ENCODE measurements at regions not wholly inside any gene's neighbourhood (a gene's known extent, or its start where the extent isn't known, plus 50 kb on each side); places are given as distances from the start of the nearest gene placed in this dataset.

DNA sequence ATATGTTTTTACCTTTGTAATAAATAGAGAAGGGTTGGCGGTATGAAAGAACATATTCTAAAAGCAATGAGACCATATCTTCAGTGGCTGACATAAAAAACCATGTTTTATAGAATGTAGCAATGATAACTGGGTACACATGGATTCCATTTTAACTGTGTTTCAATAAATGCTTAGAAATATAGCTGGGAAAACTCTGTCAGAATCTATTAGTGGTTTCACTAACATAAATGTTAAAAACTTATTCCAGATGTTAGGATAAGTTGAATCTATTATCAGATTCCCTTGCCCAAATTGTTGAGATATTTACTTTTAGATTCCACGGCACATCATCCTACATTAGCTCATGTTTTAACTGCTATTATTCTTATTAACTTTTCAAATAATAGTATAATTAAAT, 772.2 kb upstream of the ALCAM start:
- no peaks in the 10 kb centered on the region for H3K27me3 ChIP-seq (ENCODE audit: control insufficient read depth, insufficient read depth, low read length)
- H3K9me3 ChIP-seq (ENCODE audit: control insufficient read depth in 2 of 3, insufficient read depth in 1 of 3, low read length in 3 of 3): no peaks in the 10 kb centered on the region
- FAIRE-seq (no peak), DNase-seq (no peak)
- TF ChIP-seq, protein P1, sequence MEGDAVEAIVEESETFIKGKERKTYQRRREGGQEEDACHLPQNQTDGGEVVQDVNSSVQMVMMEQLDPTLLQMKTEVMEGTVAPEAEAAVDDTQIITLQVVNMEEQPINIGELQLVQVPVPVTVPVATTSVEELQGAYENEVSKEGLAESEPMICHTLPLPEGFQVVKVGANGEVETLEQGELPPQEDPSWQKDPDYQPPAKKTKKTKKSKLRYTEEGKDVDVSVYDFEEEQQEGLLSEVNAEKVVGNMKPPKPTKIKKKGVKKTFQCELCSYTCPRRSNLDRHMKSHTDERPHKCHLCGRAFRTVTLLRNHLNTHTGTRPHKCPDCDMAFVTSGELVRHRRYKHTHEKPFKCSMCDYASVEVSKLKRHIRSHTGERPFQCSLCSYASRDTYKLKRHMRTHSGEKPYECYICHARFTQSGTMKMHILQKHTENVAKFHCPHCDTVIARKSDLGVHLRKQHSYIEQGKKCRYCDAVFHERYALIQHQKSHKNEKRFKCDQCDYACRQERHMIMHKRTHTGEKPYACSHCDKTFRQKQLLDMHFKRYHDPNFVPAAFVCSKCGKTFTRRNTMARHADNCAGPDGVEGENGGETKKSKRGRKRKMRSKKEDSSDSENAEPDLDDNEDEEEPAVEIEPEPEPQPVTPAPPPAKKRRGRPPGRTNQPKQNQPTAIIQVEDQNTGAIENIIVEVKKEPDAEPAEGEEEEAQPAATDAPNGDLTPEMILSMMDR (IDR thresholded peaks at IDR 0.05; ENCODE audit: borderline replicate concordance, extremely low read depth, insufficient read depth): no peak
- H3K27ac ChIP-seq (ENCODE audit: low read depth in 2 of 2, low read length in 2 of 2): no peak overlapping the region
- intact Hi-C loops (cut with DNase I): no loop called here
- no peak overlapping the region for H3K9ac ChIP-seq (ENCODE audit: low read length in 3 of 3)
- no peak overlapping the region for H3K4me3 ChIP-seq (ENCODE audit: low read length in 3 of 3)
- no peaks in the 10 kb centered on the region for H3K4me1 ChIP-seq (ENCODE audit: control insufficient read depth in 2 of 3, insufficient read depth in 2 of 3, low read depth in 1 of 3, low read length in 3 of 3)
- H3K36me3 ChIP-seq (ENCODE audit: control insufficient read depth in 2 of 3, insufficient read depth in 3 of 3, low read length in 3 of 3): no peaks in the 10 kb centered on the region

DNA sequence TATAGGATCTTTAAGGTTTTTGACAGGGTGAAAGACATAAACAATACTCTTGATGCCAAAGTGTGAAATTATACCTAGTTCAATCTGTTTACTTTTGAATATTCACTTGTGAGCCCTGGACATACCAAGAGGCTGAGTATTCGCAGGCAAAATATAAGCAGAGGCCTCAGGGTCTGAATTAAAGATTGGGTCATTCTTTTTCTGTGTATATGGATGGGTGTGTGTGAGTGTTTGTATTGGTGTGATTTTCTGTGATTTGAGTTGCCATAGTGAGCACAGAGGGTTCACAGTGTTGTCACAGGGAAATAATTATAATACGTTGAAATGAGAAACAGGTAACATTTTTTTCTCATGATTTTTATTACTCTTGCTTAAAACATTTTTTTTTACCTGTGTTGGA, 770.7 kb upstream of the ALCAM start:
- no peaks in the 10 kb centered on the region for H3K36me3 ChIP-seq (ENCODE audit: control insufficient read depth in 2 of 3, insufficient read depth in 3 of 3, low read length in 3 of 3)
- no peak overlapping the region for H3K9ac ChIP-seq (ENCODE audit: low read length in 3 of 3)
- DNase-seq: no peak
- intact Hi-C loops (cut with DNase I): no loop called here
- H3K4me3 ChIP-seq (ENCODE audit: low read length in 3 of 3): no peak overlapping the region
- H3K4me1 ChIP-seq (ENCODE audit: control insufficient read depth in 2 of 3, insufficient read depth in 2 of 3, low read depth in 1 of 3, low read length in 3 of 3): no peaks in the 10 kb centered on the region
- no peak for FAIRE-seq
- H3K9me3 ChIP-seq (ENCODE audit: control insufficient read depth in 2 of 3, insufficient read depth in 1 of 3, low read length in 3 of 3): no peaks in the 10 kb centered on the region
- TF ChIP-seq, protein P1 (IDR thresholded peaks at IDR 0.05; ENCODE audit: borderline replicate concordance, extremely low read depth, insufficient read depth): no peak
- H3K27ac ChIP-seq (ENCODE audit: low read depth in 2 of 2, low read length in 2 of 2): no peak overlapping the region
- no peaks in the 10 kb centered on the region for H3K27me3 ChIP-seq (ENCODE audit: control insufficient read depth, insufficient read depth, low read length)

DNA sequence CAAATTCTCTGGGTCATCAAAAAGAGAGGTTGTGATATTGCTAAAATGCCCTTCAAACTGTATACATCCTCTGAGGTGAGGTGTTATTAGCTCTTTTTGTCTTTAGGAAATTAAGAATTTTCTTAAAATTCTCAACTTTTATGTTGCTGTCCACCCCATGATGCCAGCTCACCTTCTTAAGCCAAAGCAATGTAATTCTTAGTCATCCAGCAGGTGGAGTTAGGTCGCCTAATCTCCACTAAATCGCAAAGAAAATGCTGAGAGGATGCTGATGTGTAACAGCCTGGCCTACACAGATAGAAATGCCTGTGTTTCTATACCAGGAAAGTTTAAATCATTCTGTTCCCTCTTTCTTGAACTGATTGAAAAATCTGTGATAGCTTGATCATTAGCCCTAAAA, 770.2 kb upstream of the ALCAM start:
- intact Hi-C loops (cut with DNase I): no loop called here
- no peak overlapping the region for H3K9ac ChIP-seq (ENCODE audit: low read length in 3 of 3)
- H3K27ac ChIP-seq (ENCODE audit: low read depth in 2 of 2, low read length in 2 of 2): no peak overlapping the region
- TF ChIP-seq, protein P1 (IDR thresholded peaks at IDR 0.05; ENCODE audit: borderline replicate concordance, extremely low read depth, insufficient read depth): peak; percentile 56
- H3K36me3 ChIP-seq (ENCODE audit: control insufficient read depth in 2 of 3, insufficient read depth in 3 of 3, low read length in 3 of 3): no peaks in the 10 kb centered on the region
- no peak overlapping the region for H3K4me3 ChIP-seq (ENCODE audit: low read length in 3 of 3)
- peak in 3 of 5 donors; percentile 19 to 73 (median 61) for DNase-seq
- H3K4me1 ChIP-seq (ENCODE audit: control insufficient read depth in 2 of 3, insufficient read depth in 2 of 3, low read depth in 1 of 3, low read length in 3 of 3): no peaks in the 10 kb centered on the region
- H3K9me3 ChIP-seq (ENCODE audit: control insufficient read depth in 2 of 3, insufficient read depth in 1 of 3, low read length in 3 of 3): no peaks in the 10 kb centered on the region
- H3K27me3 ChIP-seq (ENCODE audit: control insufficient read depth, insufficient read depth, low read length): no peaks in the 10 kb centered on the region
- no peak for FAIRE-seq

DNA sequence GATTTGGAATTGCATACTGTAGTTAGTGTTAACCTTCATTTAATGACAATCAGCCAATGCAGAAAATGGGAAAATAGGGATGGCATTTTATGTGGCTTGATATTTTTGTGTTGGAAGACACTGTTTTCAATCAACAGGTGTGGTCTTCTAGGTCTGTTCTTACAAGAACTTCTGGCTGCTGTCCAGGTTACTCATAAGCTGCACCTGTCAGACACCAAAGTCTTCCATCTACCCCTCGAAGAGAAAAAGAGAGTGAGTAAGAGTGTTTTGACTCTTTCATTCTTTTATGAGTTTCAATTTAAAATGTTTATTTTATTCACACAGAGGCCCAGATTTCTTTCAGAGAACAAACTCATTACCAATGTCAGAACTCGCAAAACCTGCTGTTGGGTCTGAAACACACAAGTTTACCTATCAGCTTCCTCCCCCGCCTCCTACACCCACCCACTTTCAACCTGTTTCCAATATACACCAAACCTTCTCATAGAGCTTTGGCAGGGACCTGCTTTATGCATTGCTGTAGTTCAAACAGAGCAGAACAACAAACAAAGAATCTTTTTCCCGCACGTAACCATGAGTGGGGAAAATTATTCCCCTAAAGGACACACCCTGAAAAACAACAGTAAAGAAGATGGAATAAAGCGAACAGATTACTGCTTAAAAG, 767.7 kb upstream of the ALCAM start:
- no peaks in the 10 kb centered on the region for H3K36me3 ChIP-seq (ENCODE audit: control insufficient read depth in 2 of 3, insufficient read depth in 3 of 3, low read length in 3 of 3)
- no peak overlapping the region for H3K27ac ChIP-seq (ENCODE audit: low read depth in 2 of 2, low read length in 2 of 2)
- FAIRE-seq: no peak
- no peaks in the 10 kb centered on the region for H3K4me1 ChIP-seq (ENCODE audit: control insufficient read depth in 2 of 3, insufficient read depth in 2 of 3, low read depth in 1 of 3, low read length in 3 of 3)
- H3K4me3 ChIP-seq (ENCODE audit: low read length in 3 of 3): no peak overlapping the region
- H3K9me3 ChIP-seq (ENCODE audit: control insufficient read depth in 2 of 3, insufficient read depth in 1 of 3, low read length in 3 of 3): no peaks in the 10 kb centered on the region
- TF ChIP-seq, protein P1 (IDR thresholded peaks at IDR 0.05; ENCODE audit: borderline replicate concordance, extremely low read depth, insufficient read depth): no peak
- DNase-seq: no peak
- no peaks in the 10 kb centered on the region for H3K27me3 ChIP-seq (ENCODE audit: control insufficient read depth, insufficient read depth, low read length)
- intact Hi-C loops (cut with DNase I): no loop called here
- no peak overlapping the region for H3K9ac ChIP-seq (ENCODE audit: low read length in 3 of 3)
